Fibroblast of skin of left quadriceps (primary cell): ENCODE measurements at regions not wholly inside any gene's neighbourhood (a gene's known extent, or its start where the extent isn't known, plus 50 kb on each side); places are given as distances from the start of the nearest gene placed in this dataset.
A peak's percentile ranks its signal among the peaks of the same experiment; 100 is the strongest.

Experiments used
- DNase-seq, 2 experiments: peaks; one replicate each; pipeline ENCODE4 v3.0.0-alpha.2; 2013; ENCODE audit warnings: low read depth in 2 of 2

DNA sequence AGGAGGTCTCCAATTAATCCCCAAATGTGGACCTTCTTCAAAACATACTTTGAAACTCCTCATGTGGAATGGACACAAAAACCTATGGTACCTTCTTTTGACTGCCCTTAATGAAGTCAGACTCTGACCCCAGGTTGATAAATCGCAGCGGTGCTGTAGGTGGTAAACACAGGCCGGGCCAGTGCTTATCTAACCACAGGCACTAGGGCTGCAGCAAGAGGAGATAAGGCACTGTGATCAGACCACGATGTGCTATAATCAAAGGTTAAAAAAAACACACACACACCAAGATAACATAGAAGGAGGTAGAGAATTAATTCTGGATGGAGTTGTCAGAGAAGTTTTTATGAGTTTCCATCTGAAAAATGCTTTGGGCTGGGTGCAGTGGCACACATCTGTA lies 52.3 kb upstream of the SIPA1L2 start:
- no peak for DNase-seq

DNA sequence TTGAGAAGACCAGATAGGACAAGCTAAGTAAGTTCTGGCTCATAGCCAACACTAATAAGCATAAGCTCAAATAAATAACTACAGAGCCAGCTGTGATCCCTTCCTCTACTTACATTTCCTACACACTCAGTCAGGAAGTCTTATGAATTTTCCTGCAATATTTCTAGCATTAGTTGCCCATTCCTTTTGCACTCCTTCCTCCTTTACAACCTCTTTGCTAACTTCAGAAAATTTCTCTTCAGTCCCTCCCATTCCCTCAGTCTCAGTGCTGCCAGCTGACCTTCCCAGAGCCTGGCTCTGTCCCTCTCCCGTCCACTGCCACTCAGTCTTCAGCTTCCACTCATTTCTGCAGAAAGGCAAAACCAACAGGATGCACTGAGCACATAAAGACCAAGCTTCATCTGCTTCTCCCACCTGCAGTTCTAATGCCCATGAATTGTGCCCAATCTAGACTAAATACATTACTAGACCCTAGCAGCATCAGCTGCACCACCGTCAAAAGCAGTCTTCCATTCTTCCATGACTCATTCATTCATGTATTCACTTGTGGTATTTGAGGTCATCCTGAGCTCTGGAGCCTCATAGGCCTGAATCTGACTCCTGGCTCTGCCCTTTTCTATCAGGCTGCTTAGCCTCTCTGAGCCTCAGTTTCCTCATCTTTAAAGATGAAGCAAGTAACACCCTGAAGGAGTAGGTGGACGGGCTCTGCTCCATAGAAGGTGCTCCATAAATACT lies 54.6 kb upstream of the SIPA1L2 start:
- DNase-seq = no peak

DNA sequence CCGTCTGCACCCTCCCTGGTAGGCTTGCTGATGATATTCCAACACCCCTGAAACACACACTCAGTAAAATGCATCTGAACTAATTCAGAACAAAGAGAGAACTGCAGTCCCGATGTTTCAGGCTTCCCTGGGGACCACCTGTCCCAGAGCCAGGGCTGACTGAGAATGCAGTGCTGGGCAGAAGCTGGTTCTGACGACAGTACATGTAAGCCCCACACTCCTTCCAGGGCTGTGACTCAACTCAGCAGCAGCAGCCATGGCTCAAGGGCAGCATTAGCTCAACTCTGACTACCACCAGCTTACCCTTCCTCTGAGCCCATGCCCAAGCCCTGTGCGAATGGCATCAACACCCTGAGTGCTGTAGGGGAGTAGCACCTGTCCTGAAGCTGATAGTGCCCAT lies 56.4 kb upstream of the SIPA1L2 start:
- DNase-seq = no peak

DNA sequence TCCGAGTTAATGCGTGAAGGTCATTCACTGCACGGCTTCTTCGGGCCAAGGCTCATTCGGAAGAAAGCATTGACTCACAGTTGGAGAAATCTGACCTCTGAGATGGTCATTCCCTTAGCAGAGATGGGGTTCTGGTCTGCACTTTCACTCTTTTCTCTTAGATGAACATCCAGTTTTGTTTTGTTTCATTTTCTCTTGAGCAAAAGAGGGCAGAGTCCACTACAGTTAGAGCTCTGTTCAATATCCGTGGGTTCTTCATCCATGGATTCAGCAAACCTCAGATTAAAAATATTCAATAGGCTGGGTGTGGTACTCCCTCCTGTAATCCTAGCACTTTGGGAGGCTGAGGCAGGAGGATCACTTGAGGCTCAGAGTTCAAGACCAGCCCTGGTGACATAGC lies 57.4 kb upstream of the SIPA1L2 start:
- DNase-seq = no peak

DNA sequence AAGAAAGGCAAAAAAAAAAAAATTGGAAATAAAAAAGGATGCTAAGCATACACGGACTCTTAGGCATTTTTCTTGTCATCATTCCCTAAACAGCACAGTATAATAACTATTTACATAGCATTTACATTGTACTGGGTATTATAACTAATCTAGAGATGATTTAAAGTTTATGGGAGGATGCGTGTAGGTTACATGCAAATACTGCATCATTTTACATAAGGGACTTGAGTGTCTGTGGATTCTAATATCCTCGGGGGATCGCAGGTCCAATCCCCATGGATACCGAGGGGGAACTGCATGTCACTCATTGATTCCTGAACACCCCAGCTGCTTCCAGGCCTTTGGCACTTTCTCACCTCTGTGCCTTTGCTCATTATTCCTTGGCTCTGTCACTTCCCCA lies 57.8 kb upstream of the SIPA1L2 start:
- no peak for DNase-seq

DNA sequence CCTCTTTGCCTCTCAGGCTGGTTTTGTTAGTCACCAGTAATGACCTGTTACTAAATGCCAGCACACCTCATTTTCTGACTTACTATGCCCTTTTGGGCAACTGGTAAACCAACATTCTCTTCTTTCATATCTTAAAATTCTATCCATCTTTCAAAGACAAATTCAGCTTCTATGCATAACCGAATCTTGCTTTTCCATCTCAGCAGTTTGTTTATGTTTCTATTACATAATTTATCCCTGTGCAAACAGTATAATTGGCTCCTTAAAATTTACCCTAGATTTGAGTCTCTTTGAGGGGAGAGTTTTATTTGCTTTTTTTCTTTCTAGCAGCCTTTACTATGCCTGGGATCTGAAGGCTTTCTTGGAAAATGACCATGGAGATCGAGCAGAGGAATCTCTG lies 58.5 kb upstream of the SIPA1L2 start:
- DNase-seq = no peak

DNA sequence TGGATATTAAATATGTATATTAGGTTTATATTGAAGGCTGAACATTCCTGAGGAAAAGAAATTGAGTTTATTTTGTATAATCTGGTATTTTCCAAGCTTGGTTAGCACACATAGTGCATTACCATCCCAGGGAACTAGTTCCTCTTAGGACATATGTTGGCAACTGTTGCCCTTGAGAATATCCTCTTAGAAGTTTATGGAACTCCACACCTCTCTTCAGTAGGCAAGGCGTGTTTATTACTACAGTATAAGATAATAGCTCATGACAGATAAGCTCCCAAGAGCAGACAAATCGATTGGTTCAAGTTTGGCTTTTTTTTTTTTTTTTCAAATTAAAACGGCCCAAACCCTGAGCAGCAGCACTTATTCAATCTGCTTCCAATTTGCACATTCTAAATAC lies 59.8 kb upstream of the SIPA1L2 start:
- DNase-seq = no peak

DNA sequence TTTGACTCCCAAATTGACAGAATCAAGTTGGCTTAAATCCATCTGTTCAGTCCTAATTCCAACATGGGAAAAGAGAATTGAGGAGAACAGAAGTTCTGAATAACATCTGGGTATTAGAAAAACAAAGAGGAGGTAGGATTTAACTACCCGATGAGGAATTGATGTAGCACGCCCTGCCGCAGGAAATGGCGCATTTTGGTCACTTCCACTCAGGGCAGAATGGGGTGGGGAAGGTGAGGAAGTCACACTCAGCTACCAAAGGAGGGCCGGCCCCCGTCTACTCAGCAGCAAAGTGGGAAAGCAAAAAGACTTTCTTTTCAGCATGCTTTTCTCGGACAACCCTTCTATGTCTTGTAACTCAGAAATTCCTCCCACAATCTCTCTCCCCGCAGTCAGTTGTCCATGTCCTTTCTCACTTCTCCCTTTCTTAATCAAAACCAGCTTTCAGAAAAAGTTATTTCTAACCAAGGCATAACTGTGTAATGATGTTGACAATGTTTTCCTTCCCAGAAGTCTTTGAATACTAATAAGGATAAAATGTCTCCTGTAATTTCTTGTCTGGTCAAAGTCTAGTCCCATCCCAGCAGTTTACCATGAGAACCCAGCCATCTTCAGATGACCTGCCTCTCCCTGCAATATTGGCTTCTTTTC lies 60.5 kb upstream of the SIPA1L2 start:
- peak; percentile 50 to 54 for DNase-seq

DNA sequence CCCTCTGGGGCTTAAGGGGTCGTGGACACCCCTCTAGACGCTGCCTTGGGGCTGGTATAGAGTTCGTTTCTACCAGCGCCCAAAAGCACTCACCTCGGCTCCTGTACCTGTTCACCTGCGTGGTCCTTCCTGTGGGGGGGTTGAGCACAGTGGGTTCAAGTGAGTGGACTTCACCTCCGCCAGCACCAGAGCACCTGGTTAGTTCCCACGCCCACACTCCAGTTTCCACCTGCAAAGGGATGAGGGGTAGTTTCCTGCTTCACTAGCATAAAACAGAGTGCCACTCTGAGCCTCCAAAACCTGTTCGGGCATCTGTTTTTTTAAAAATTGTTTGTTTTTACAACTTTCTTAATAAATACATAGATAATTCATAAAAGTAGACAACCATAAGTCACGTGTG lies 64.5 kb upstream of the SIPA1L2 start:
- DNase-seq = no peak

DNA sequence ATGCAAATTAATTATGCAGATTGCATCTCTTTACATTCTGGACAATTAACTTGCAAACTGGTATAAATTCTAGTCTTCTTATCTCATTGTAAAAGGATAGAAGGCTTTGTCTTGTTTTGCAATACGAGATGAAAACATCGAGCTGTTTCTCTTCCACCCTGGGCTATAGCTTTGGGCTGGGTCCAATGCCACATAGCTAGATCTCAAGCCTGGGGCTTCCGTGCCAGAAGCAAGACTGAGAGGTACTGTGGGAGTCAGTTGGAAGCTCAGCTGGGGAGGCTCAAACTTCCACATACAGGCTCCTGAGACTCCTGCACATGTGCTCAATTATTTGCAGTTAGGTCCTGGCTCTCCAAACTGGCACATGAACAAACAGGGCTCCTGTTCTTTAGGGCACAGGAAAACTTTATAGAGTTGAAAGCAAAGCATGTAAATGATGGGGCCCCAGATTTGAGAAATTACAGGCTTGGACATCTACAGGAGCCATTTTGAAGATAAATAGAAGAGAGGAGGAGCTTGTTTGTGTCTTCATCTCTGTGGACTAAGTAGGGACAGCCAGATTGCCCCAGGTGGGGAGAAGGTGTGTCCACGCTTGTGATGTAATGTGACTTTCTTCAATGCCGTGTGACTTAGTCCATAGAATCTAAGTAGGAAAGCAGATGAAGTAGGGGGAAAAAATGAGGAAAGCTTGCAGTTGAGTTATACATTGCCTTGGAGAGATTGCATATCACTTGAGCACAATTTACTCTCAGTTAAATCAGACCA lies 65.9 kb upstream of the SIPA1L2 start:
- no peak for DNase-seq

DNA sequence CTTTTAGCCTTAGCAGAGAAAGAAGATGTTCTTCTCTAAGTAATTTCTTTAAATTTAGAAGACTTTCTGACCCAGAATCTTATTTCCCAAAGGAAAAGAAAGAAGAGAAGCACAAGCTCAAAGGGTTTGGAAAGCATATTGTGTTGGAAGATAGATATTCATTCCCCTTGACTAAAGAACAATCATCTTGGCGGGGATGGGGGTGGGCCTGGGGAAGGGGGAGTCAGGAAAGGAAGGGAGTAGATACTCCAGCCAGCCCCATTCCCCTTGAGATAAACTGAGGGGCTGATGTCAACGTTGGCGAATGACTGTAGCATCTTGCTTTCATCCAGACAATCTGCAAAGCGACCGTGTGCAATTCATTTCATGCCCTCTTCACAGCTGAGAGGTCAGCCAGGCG lies 66.5 kb upstream of the SIPA1L2 start:
- no peak for DNase-seq

DNA sequence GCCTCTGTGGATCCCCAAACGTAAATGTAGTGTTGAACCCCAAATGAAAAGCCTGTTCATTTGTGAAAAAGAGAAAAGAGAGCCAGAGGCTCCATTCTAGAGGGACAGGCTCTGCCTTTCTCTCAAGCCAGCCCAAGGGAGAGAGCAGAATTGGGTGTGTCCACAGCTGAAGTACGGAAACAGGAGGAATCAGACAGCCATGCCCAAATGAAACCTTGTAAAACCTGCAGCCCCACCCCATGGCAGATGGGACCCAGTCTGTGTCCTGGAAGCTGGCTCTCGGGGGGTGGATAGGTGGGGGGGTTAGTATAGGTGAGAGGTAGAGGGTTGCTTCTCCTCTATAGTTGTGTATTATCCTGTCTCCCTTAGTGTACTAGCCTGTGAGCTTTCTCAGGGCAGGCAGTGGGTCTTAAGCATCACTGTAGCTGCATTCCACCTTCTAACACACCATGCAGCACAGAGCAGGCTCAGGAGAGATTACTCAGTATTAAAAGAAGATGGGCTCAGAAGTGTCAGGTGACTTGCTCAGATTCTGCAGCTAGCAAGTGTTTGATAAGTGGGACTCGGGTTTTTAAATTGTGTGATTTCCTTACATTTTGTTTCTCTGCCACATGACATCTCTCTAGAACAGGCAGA lies 67.4 kb upstream of the SIPA1L2 start:
- no peak for DNase-seq

DNA sequence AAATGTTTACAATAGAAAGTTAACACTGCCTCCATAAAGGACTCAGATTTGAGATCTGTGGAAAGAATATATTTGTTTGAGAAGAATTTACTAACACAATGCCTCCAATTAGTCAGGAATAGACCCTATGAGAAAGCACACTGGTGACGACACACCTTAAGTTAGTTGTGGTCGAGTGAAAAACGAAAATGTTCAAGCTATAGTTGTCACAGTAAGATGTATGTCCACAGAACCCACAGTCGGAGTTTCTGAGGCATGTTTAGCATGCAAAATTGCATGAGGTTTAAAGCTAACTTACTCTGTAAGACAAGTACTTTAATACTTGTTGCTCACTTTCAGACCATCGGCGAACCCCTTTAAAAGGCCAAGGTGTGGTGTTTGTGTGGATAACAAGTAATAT lies 69.9 kb upstream of the SIPA1L2 start:
- DNase-seq = no peak

DNA sequence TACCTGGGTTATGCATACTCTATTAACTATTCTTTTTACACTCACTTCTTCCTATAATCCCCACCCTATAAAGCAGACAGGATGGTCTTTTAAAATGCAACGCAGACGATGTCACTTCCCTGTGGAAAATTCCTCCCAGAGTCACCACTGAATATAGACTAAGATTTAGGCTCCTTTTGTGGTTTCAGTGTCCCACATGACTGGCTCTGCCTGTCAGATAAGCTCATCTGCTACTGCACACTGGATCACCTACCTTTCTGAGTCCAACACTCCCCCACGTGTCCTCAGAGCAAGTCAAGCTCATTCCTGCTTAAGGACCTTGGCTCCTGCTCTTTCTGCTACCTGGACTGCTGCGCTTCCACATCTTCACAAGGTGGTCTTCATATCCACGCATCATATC lies 73.0 kb upstream of the SIPA1L2 start:
- no peak for DNase-seq

DNA sequence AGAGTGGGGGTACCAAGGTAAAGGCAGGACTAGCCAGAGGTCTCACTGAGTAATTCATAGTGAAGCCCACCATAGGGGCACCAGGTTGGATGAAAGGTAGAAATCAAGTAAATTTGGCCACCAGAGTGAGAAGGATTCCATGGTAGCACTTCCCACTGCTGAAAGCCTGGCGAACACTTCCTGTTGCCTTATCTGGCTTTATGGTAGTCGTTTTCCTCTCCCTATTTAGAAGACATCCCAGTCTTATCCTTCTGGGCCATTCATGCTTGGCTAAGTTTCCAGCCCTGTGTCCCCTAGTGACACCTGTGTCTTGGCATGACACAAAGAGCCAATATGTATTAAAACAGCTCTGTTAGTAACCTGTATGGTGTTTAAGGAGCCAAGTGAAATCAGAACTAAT lies 74.3 kb upstream of the SIPA1L2 start:
- no peak for DNase-seq

DNA sequence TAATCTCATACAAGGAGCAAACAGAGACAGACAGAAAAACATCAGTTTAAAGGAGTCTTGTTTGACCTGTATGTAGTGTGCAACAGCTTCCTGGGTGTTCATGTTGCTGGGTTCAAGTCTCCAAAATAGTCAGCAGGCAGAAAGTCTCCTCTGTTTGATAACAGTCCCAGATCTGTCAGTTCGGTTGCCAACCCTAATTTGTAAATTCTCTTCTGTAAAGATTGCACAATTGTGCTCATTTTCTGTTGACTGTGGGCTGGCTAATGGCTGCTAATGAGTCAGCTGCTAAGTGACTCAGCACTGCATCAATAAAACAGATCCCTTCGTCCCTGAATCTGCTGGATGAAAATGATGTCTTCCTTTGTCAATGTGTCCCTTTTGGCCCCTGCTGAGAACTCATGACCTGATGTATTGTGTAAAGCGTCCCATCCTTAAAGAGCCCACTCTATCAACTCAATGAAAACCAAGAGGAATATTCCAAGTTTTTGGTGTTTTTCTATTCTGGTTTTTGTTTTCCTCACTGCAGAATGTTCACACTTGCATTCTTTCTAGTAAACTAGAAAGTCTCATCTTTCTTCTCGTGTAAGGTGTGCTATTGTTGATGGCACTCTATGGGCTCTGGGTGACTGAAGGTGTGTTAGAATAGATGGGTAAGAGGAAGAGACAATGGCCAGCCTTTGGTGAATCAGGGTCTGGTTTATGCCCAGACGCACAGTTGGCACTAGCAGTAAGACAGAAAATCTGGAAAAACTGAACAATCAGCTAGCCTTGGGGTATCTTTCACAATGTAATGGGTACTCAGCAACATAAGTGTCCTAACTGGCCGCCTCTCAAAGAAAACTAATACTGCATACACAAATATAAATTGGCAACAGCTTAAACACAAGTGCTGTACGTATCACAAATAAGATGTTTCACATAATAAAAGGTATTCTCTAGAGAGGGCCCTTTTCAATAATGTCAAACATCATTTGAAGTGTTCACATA lies 75.1 kb upstream of the SIPA1L2 start:
- DNase-seq = peak; percentile 67 to 73

DNA sequence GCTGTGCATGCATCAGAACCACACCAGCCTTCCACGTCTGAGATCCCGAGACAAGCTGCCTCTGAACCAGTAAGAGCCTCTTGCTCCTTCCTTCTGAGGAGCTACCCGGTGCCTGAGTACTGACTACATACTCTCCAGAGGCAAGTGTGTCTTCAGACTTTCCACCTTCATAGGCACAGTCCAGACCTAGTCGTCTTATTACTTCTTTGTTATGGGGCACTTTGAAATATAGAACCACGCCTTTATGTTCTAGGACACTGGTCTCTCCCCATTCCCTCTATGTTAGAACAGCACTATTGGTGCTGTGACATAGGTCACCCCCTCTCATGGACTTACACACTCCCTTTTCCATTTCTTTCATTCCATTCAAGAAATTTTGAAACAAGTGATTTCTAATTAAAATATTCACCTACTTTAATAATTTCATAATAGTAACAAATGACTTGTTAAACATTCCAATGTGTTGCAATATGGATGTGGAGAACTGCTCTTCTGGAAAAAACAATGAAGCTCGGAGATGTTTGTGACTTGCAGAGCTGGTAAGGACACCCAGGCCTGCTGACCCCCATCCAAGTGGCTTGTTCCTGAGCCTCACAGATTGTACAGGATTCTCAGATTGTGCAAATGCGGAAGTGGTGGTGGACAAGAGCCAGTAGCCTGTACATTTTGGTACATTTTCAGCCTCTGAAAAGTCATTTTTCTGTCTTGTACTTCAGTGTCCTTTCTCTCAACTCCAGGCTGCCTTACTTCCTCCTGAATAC lies 76.1 kb upstream of the SIPA1L2 start:
- DNase-seq = no peak

DNA sequence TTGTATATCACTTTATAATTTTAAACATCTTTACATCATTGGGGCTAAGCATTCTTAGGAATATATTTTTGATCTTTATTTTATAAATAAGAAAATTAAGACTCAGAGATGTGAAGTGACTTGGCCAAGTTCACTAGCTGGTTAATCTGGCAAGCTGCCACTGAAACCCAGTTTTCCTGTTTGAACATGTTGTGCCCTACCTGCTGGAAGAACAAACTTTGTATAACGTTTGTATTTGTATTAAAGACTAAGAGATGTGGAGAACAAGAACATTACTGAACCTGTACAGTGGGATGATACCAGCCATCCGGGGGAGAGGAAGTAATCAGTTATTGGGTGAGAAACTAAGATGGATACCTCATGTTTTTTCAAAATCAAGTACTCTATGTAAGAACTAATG lies 77.2 kb upstream of the SIPA1L2 start:
- DNase-seq = no peak

DNA sequence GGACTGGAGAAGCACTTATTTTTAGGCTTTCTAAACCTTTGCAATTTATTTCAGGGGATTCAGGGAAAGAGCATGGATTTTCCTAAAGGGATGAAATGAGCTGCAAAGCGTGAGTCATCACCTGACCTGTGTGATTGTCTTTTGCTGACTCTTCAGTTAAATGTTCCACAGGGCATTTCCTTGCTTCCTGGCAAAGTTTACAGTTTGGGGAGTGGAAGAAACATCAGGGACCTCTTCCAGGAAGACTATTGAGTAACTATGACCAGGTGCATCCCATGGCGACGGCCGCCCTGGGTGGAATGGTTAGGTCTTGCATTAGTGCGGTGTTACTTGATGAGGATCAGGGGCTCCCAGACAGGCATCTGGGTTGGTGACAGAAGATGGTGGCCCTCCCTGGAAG lies 79.5 kb upstream of the SIPA1L2 start:
- no peak for DNase-seq

DNA sequence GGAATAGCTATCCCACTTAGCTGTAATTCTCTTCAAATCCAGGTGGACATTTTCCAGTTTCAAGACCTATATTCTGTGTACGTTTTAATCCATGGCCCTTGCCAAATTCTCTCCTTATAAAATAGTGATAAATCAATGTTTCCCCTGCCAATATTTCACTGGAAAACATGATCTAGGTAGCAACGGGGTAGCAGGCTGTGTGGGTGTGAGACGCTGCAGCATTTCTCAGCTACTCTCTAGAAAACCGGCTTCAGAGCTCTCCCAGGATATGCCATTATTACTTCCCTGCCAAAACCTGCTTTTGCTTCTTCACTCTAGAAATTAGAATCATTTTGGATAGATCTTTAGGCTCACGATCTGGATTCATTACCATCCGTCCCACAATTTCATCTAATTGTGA lies 82.1 kb upstream of the SIPA1L2 start:
- DNase-seq = no peak

DNA sequence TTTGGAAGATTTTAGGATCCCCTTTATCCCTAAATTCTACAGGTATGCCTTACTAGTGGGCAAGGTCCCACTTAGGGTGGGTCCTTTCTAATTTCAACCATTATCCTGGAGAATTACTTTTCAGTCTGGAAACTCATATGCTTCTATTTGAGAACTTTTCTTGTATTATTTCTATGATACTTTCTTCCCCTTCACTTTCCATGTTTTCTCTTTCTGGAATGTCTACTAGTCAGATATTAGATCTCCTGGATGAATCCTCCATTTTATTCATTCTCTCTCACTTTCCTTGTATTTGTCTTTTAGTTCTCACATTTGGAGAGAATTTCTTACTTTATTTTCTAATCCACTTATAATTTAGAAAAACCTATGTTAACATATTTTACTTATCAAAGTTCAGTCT lies 83.9 kb upstream of the SIPA1L2 start:
- DNase-seq = no peak
